T-helper 1 cell treated with Interleukin-12 subunit alpha and Interleukin-12 subunit beta and Interleukin-4 antibody, amounts not matched to agents 30 μg/mL and 1 μg/mL, for 36 hours (primary cell): ENCODE measurements at regions not wholly inside any gene's neighbourhood (a gene's known extent, or its start where the extent isn't known, plus 50 kb on each side); places are given as distances from the start of the nearest gene placed in this dataset.

Source experiments
- H3K27ac Mint-ChIP-seq: one replicate; pipeline ENCODE4 v1.8.0; 2021; ENCODE audit warnings: mild to moderate bottlenecking, mixed read lengths
- H3K27me3 Mint-ChIP-seq: one replicate; pipeline ENCODE4 v1.8.0; 2021; ENCODE audit warnings: low read depth, mixed read lengths
- H3K36me3 Mint-ChIP-seq: one replicate; pipeline ENCODE4 v1.8.0; 2021; ENCODE audit warnings: low read depth, mixed read lengths
- H3K4me1 Mint-ChIP-seq: one replicate; pipeline ENCODE4 v1.8.0; 2021; ENCODE audit warnings: low read depth, mixed read lengths
- H3K4me3 Mint-ChIP-seq: one replicate; pipeline ENCODE4 v1.8.0; 2021; ENCODE audit warnings: mild to moderate bottlenecking, moderate library complexity, mixed read lengths
- H3K9me3 Mint-ChIP-seq: one replicate; pipeline ENCODE4 v1.8.0; 2021; ENCODE audit warnings: mixed read lengths

GRCh38 chr5:67404256-67405100 lies 207.9 kb upstream of the CD180 start:
- no peaks in the 10 kb centered on the region for H3K4me1 Mint-ChIP-seq
- H3K9me3 Mint-ChIP-seq: no peaks in the 10 kb centered on the region

GRCh38 chr5:67402526-67402925 lies 205.9 kb upstream of the CD180 start:
- no peak overlapping the region for H3K27ac Mint-ChIP-seq
- no peaks in the 10 kb centered on the region for H3K4me1 Mint-ChIP-seq
- no peaks in the 10 kb centered on the region for H3K36me3 Mint-ChIP-seq
- H3K27me3 Mint-ChIP-seq: peaks cover 4% of the 10 kb centered on the region
- H3K9me3 Mint-ChIP-seq: no peaks in the 10 kb centered on the region
- no peak overlapping the region for H3K4me3 Mint-ChIP-seq

More at GRCh38 chr5:67404256-67405100, 207.9 kb upstream of the CD180 start:
- Mint-ChIP-seq H3K36me3 (no peaks in the 10 kb centered on the region), H3K27me3 (peaks cover 12% of the 10 kb centered on the region), H3K27ac (no peak overlapping the region), H3K4me3 (no peak overlapping the region)

- no peaks in the 10 kb centered on the region for H3K4me1 Mint-ChIP-seq
- H3K27ac Mint-ChIP-seq: no peak overlapping the region
- H3K36me3 Mint-ChIP-seq: no peaks in the 10 kb centered on the region
- peaks cover 4% of the 10 kb centered on the region for H3K27me3 Mint-ChIP-seq
- H3K4me3 Mint-ChIP-seq: no peak overlapping the region
- H3K9me3 Mint-ChIP-seq: no peaks in the 10 kb centered on the region
These were observed 204.6 kb upstream of the CD180 start for GRCh38 chr5:67401172-67401571.

- no peaks in the 10 kb centered on the region for H3K36me3 Mint-ChIP-seq
These were observed 204.2 kb upstream of the CD180 start for GRCh38 chr5:67400752-67401151.

GRCh38 chr5:67395790-67396418 lies 199.3 kb upstream of the CD180 start:
- Mint-ChIP-seq H3K9me3 (no peaks in the 10 kb centered on the region), H3K27me3 (peaks cover 4% of the 10 kb centered on the region), H3K4me1 (no peaks in the 10 kb centered on the region), H3K36me3 (no peaks in the 10 kb centered on the region), H3K27ac (no peak overlapping the region), H3K4me3 (no peak overlapping the region)

More at GRCh38 chr5:67400752-67401151, 204.2 kb upstream of the CD180 start:
- no peaks in the 10 kb centered on the region for H3K4me1 Mint-ChIP-seq
- H3K9me3 Mint-ChIP-seq: no peaks in the 10 kb centered on the region
- H3K27ac Mint-ChIP-seq: no peak overlapping the region
- H3K4me3 Mint-ChIP-seq: no peak overlapping the region
- peaks cover 4% of the 10 kb centered on the region for H3K27me3 Mint-ChIP-seq

- Mint-ChIP-seq H3K4me3 (no peak overlapping the region), H3K27ac (no peak overlapping the region), H3K4me1 (no peaks in the 10 kb centered on the region), H3K36me3 (no peaks in the 10 kb centered on the region), H3K9me3 (no peaks in the 10 kb centered on the region), H3K27me3 (peaks cover 4% of the 10 kb centered on the region)
These were observed 196.6 kb upstream of the CD180 start for GRCh38 chr5:67393211-67393610.

GRCh38 chr5:67390935-67391334 lies 194.3 kb upstream of the CD180 start:
- H3K9me3 Mint-ChIP-seq: no peaks in the 10 kb centered on the region
- no peak overlapping the region for H3K4me3 Mint-ChIP-seq
- peaks cover 7% of the 10 kb centered on the region for H3K27me3 Mint-ChIP-seq
- H3K27ac Mint-ChIP-seq: no peak overlapping the region
- H3K4me1 Mint-ChIP-seq: no peaks in the 10 kb centered on the region
- no peaks in the 10 kb centered on the region for H3K36me3 Mint-ChIP-seq

GRCh38 chr5:67383451-67383850 lies 186.9 kb upstream of the CD180 start:
- no peak overlapping the region for H3K4me3 Mint-ChIP-seq
- no peak overlapping the region for H3K27ac Mint-ChIP-seq
- no peaks in the 10 kb centered on the region for H3K4me1 Mint-ChIP-seq
- H3K27me3 Mint-ChIP-seq: peaks cover 17% of the 10 kb centered on the region
- no peaks in the 10 kb centered on the region for H3K9me3 Mint-ChIP-seq
- no peaks in the 10 kb centered on the region for H3K36me3 Mint-ChIP-seq

GRCh38 chr5:67381236-67381880 lies 184.8 kb upstream of the CD180 start:
- peaks cover 22% of the 10 kb centered on the region for H3K27me3 Mint-ChIP-seq
- no peaks in the 10 kb centered on the region for H3K9me3 Mint-ChIP-seq
- H3K4me3 Mint-ChIP-seq: no peak overlapping the region
- no peaks in the 10 kb centered on the region for H3K4me1 Mint-ChIP-seq
- no peaks in the 10 kb centered on the region for H3K36me3 Mint-ChIP-seq
- no peak overlapping the region for H3K27ac Mint-ChIP-seq

- Mint-ChIP-seq H3K36me3 (no peaks in the 10 kb centered on the region), H3K9me3 (no peaks in the 10 kb centered on the region), H3K4me3 (no peak overlapping the region), H3K27me3 (peaks cover 25% of the 10 kb centered on the region), H3K4me1 (no peaks in the 10 kb centered on the region), H3K27ac (no peak overlapping the region)
These were observed 183.8 kb upstream of the CD180 start for GRCh38 chr5:67380431-67380830.

GRCh38 chr5:67379753-67380152 lies 183.2 kb upstream of the CD180 start:
- H3K27me3 Mint-ChIP-seq: peaks cover 20% of the 10 kb centered on the region
- no peak overlapping the region for H3K4me3 Mint-ChIP-seq
- H3K27ac Mint-ChIP-seq: no peak overlapping the region
- no peaks in the 10 kb centered on the region for H3K36me3 Mint-ChIP-seq
- no peaks in the 10 kb centered on the region for H3K9me3 Mint-ChIP-seq
- no peaks in the 10 kb centered on the region for H3K4me1 Mint-ChIP-seq

GRCh38 chr5:67378256-67378655 lies 181.7 kb upstream of the CD180 start:
- H3K4me1 Mint-ChIP-seq: peaks cover 3% of the 10 kb centered on the region
- peaks cover 14% of the 10 kb centered on the region for H3K27me3 Mint-ChIP-seq
- no peak overlapping the region for H3K4me3 Mint-ChIP-seq
- no peaks in the 10 kb centered on the region for H3K36me3 Mint-ChIP-seq
- H3K27ac Mint-ChIP-seq: no peak overlapping the region
- no peaks in the 10 kb centered on the region for H3K9me3 Mint-ChIP-seq

- H3K27ac Mint-ChIP-seq: no peak overlapping the region
- H3K27me3 Mint-ChIP-seq: peaks cover 14% of the 10 kb centered on the region
- peaks cover 3% of the 10 kb centered on the region for H3K4me1 Mint-ChIP-seq
- no peaks in the 10 kb centered on the region for H3K9me3 Mint-ChIP-seq
- H3K36me3 Mint-ChIP-seq: no peaks in the 10 kb centered on the region
- H3K4me3 Mint-ChIP-seq: no peak overlapping the region
These were observed 181.0 kb upstream of the CD180 start for GRCh38 chr5:67377631-67378030.

GRCh38 chr5:67375606-67376005 lies 179.0 kb upstream of the CD180 start:
- peaks cover 3% of the 10 kb centered on the region for H3K4me1 Mint-ChIP-seq
- no peaks in the 10 kb centered on the region for H3K9me3 Mint-ChIP-seq
- H3K36me3 Mint-ChIP-seq: no peaks in the 10 kb centered on the region
- H3K27me3 Mint-ChIP-seq: peaks cover 19% of the 10 kb centered on the region
- H3K4me3 Mint-ChIP-seq: no peak overlapping the region
- H3K27ac Mint-ChIP-seq: no peak overlapping the region

GRCh38 chr5:67374378-67374777 lies 177.8 kb upstream of the CD180 start:
- no peaks in the 10 kb centered on the region for H3K36me3 Mint-ChIP-seq
- H3K4me3 Mint-ChIP-seq: no peak overlapping the region
- peaks cover 3% of the 10 kb centered on the region for H3K4me1 Mint-ChIP-seq
- peaks cover 20% of the 10 kb centered on the region for H3K27me3 Mint-ChIP-seq
- no peaks in the 10 kb centered on the region for H3K9me3 Mint-ChIP-seq
- H3K27ac Mint-ChIP-seq: no peak overlapping the region
